Cerebellar nuclear complex (tissue), 1 donor: ENCODE measurements at regions not wholly inside any gene's neighbourhood (a gene's known extent, or its start where the extent isn't known, plus 50 kb on each side); places are given as distances from the start of the nearest gene placed in this dataset.
A peak's percentile ranks its signal among the peaks of the same experiment; 100 is the strongest.

Source experiments
- DNase-seq, 2 experiments: peaks; one replicate each; lab custom pipeline; 2025; lab: John Stamatoyannopoulos, UW

- no peak for DNase-seq
Observed at GRCh38 chr5:66469684-66470083, 126.5 kb upstream of the MAST4 start.

- DNase-seq: no peak
Observed at GRCh38 chr5:66472010-66472409, 124.2 kb upstream of the MAST4 start.

GRCh38 chr5:66475731-66476130, 120.5 kb upstream of the MAST4 start:
- DNase-seq: no peak

DNA sequence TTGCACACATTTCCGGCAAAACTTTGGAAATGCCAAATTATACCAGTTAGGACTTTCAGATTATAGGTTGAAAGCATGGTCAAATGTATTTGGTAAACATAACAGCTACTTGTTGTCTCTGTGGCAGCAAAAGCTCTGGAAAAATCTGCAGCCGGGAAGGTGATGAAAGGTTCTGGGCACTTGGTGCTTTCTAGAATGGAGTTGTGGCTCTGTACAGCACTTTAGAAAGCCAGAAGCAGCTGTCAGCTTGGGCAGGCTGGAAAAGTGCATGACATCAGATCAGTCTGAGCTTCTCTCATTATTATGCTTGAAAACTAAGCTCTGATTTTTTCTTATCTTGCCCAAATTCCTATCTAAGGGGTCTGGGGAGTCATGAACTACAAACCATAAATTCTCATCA, 118.6 kb upstream of the MAST4 start:
- no peak for DNase-seq

DNA sequence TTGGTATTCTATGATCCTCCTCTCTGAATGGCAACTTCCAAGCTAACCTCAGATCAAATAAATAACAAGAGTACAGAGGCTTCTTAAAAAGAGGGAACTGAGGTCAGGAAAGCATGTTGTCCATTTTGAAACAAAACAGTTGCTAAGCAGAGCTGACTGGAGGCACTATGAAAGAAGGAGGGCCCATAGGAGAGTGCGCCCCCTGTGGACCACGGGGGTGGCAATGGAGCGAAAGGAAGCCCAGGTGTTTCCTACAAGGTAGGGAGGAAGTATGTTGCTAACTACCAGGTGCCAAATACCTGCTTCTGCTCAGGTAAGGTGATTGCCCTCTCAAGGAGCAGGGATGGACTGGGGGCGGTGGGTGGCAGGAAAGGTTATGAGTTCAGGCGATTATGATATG, 101.8 kb upstream of the MAST4 start:
- no peak for DNase-seq

DNA sequence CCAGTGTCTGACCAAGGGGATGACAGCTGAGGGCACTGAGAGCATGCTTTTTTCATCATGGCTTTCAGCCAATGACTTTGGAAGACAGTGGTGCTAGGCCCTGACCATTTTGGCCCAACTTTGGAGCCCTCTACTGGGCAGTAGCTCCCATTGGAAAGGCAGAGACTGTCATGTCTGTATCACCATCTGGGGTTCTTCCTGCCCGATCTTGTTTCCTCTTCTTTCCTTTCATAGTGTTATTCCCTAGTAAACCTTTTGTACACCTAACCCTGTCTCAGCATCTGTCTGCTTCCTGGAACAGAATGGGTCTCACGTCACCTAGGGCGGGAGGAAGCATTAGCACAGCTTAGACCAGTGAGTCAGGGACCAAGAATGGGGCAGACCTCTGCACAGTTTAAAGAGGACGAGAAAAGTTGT, 97.4 kb upstream of the MAST4 start:
- DNase-seq: no peak

GRCh38 chr5:66503203-66503789, 92.9 kb upstream of the MAST4 start:
- DNase-seq: no peak

- no peak for DNase-seq
Observed at GRCh38 chr5:66507106-66507505, 89.1 kb upstream of the MAST4 start.

- no peak for DNase-seq
Observed at GRCh38 chr5:66511491-66511890, 84.7 kb upstream of the MAST4 start.

GRCh38 chr5:66513130-66513529, 83.1 kb upstream of the MAST4 start:
- DNase-seq: no peak

GRCh38 chr5:66515209-66515608, 81.0 kb upstream of the MAST4 start:
- DNase-seq: no peak

DNA sequence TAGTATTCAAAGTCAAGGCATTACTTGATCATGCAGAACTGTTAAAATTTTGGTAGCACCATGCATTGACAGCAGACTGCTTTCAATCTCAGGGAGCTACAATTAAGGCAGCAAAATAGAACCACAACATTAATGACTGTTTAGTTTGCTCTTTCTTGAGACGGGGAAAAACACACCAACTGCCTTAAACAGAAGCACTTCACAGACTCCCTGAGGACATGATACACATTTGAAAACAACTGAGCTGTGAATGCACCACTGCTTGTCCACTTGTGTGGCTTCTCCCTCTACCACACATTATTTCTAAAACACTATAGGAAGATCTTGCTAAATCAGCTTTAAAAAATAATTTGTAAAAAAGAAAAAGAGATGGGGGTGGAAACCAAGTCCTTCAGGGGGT, 79.6 kb upstream of the MAST4 start:
- no peak for DNase-seq

- DNase-seq: peak; percentile 32 to 65
Observed at GRCh38 chr5:66517351-66517750, 78.8 kb upstream of the MAST4 start.

GRCh38 chr5:66518052-66518451, 78.1 kb upstream of the MAST4 start:
- DNase-seq: no peak

GRCh38 chr5:66518753-66519152, 77.4 kb upstream of the MAST4 start:
- no peak for DNase-seq

- no peak for DNase-seq
Observed at GRCh38 chr5:66519626-66520025, 76.6 kb upstream of the MAST4 start.

GRCh38 chr5:66520854-66521253, 75.3 kb upstream of the MAST4 start:
- DNase-seq: no peak

DNA sequence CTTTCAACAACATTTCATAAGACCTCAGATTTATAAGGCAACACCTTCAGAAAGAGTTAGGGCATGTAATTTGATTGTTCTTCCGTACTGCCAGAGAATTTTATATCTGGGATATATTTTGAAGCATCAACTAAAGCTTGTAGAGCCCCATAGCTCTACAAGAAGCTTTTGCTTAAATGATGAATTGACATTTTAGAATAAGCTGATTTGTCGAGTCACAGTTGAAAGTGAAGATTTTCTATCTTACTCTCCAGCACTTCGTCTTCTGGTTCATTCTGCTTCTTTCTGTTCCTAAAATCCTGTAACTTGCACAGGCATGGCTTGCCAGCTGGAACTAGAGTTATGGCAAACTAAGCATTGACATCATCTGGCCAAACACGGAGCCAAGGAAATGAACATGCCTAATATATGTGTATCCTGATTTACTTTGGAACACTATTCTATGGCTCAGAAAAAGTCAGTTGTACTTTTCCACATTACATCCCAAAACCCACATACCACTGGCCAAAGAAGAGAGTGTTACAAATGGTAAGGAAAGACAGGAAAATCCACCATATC, 68.6 kb upstream of the MAST4 start:
- DNase-seq: no peak

- DNase-seq: no peak
Observed at GRCh38 chr5:66529182-66529581, 67.0 kb upstream of the MAST4 start.

DNA sequence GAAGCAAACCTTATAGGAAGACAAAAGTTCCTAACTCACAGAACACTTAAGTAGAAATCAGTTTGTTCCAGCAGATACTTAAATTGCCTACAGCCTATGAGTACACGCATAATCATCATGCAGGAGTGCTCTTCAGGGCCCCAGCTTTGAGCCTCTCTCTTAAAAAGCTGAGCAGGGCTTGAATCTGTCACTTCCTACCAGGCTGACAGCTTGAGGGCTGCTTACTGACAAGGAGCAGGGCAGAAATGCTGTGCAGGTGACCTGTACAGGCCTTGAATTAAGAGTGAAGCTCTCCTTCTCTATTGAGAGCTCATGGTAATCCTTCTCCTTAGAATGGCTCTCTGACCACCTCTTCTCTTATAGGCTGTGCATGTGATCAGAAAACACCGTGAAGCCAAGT, 66.5 kb upstream of the MAST4 start:
- DNase-seq: no peak

- DNase-seq: no peak
Observed at GRCh38 chr5:66538126-66538525, 58.1 kb upstream of the MAST4 start.

GRCh38 chr5:66538531-66538930, 57.7 kb upstream of the MAST4 start:
- DNase-seq: no peak

- no peak for DNase-seq
Observed at GRCh38 chr5:66540078-66540477, 56.1 kb upstream of the MAST4 start.

- DNase-seq: no peak
Observed at GRCh38 chr5:66542711-66543110, 53.5 kb upstream of the MAST4 start.
